ENCODE measurements at regions not wholly inside any gene's neighbourhood (a gene's known extent, or its start where the extent isn't known, plus 50 kb on each side); places are given as distances from the start of the nearest gene placed in this dataset.

DNA sequence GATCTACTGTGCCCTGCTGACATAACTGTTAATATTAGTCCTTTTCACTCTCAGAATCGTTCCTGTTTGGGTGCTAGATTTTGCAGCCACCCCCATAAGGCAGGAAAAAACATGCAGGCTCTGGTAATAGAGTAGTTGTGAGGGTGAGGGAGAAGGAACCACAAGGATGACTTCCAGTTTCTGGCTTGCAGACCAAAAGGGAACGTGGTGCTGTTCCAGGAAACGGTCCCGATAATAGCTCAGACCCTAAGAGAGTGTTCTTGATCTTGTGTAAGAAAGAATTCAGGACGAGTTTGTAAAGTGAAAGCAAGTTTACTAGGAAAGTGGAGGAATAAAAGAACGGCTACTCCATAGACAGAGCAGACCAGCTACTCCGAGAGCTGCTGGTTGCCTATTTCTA is 50.7 kb upstream of the RHOU start (continued):
- TF ChIP-seq, protein P1, sequence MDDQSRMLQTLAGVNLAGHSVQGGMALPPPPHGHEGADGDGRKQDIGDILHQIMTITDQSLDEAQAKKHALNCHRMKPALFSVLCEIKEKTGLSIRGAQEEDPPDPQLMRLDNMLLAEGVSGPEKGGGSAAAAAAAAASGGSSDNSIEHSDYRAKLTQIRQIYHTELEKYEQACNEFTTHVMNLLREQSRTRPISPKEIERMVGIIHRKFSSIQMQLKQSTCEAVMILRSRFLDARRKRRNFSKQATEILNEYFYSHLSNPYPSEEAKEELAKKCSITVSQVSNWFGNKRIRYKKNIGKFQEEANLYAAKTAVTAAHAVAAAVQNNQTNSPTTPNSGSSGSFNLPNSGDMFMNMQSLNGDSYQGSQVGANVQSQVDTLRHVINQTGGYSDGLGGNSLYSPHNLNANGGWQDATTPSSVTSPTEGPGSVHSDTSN (IDR thresholded peaks at IDR 0.05): no peak
- TF ChIP-seq CHD2 (IDR thresholded peaks at IDR 0.05; ENCODE audit: low read length, partially characterized antibody): no peak

DNA sequence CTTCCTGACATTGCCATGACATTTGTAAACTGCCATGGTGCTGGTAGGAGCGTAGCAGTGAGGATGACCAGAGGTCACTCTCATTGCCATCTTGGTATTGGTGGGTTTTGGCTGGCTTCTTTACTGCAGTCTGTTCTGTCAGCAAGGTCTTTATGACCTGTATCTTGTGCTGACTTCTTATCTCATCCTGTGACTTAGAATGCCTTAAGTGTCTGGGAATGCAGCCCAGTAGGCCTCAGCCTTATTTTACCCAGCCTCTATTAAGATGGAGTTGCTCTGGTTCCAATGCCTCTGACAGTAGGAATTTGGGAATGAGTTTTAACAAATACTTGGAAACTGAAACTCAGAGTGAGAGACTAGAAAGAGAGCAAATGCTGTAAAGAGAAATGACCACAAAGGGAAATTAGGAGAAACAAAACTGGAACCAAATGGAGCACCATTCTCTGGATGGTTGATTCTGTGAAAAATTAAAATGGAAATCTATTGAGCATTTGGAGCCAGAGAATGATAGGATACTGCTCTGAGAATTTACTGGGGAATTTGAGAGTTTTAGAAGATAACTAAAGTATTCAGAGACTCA is 50.1 kb upstream of the RHOU start:
- Histone ChIP-seq H3K4me3 (ENCODE audit: low read depth in 2 of 2, low read length in 1 of 2) (no peak overlapping the region), H3K4me2 (no peak overlapping the region), H2AFZ (ENCODE audit: low read depth) (no peak overlapping the region), H3K9me2 (no peaks in the 10 kb centered on the region), H3K79me2 (ENCODE audit: insufficient read depth) (no peaks in the 10 kb centered on the region), H3K27me3 (ENCODE audit: insufficient read depth) (no peaks in the 10 kb centered on the region), H4K20me1 (ENCODE audit: insufficient read depth) (no peaks in the 10 kb centered on the region), H3K36me3 (replicated peaks in 1 of 2; ENCODE audit: control insufficient read depth in 1 of 2, insufficient read depth in 2 of 2, low read length in 1 of 2) (no peaks in the 10 kb centered on the region), H3K27ac (ENCODE audit: low read depth in 2 of 2, low read length in 1 of 2) (no peak overlapping the region), H3K9me3 (no peaks in the 10 kb centered on the region), H3F3A (replicated peaks; ENCODE audit: insufficient read depth) (no peaks in the 10 kb centered on the region), H3K4me1 (ENCODE audit: control insufficient read depth in 1 of 2, insufficient read depth in 2 of 2, low read depth in 1 of 2, low read length in 1 of 2) (no peaks in the 10 kb centered on the region), H3K9ac (no peak overlapping the region)
- DNase-seq: no peak
- ChIA-PET CTCF (interaction anchor here (0.9 to 1.1 kb wide), 2 partner anchors 9 to 570 kb away, joined by 3 read pairs; no protein-coding TSS in a partner anchor), POLR2A (no interaction called here)
- WGBS (ENCODE audit: low lambda C conversion rate): 82% methylated on average over 1 of the region's 1 CpG
- TF ChIP-seq, protein P2, sequence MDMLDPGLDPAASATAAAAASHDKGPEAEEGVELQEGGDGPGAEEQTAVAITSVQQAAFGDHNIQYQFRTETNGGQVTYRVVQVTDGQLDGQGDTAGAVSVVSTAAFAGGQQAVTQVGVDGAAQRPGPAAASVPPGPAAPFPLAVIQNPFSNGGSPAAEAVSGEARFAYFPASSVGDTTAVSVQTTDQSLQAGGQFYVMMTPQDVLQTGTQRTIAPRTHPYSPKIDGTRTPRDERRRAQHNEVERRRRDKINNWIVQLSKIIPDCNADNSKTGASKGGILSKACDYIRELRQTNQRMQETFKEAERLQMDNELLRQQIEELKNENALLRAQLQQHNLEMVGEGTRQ (IDR thresholded peaks at IDR 0.05; ENCODE audit: borderline replicate concordance, low read depth, low read length): no peak
- TF ChIP-seq TEAD4 (IDR thresholded peaks at IDR 0.05; ENCODE audit: borderline replicate concordance, insufficient read depth) (no peak), NFIC (IDR thresholded peaks at IDR 0.05; ENCODE audit: borderline replicate concordance) (no peak), FOXJ3 (CRISPR knock-in tag; IDR thresholded peaks at IDR 0.05) (no peak), TAF1 (IDR thresholded peaks at IDR 0.05; ENCODE audit: borderline replicate concordance, low read depth, low read length) (no peak), POLR2AphosphoS5 (IDR thresholded peaks at IDR 0.05; ENCODE audit: low read depth, low read length) (no peak), MEF2A (IDR thresholded peaks at IDR 0.05; ENCODE audit: borderline replicate concordance, low read depth) (no peak), MXI1 (IDR thresholded peaks at IDR 0.05; ENCODE audit: low read depth, low read length) (no peak)

Small RNA genes lying in the stretch of these regions (small RNA-seq; reads per million reads assigned to genes)
- 0 to 1.0 (median 0) reads per million in 7 experiments for gene RF00432
- gene RNA5S10: 0 reads per million in 7 experiments
- gene RNA5S11: 0 reads per million in 7 experiments
- gene RNA5S12: 0 reads per million in 7 experiments
- gene RNA5S13: 0 reads per million in 7 experiments
- 0 reads per million in 7 experiments for gene RNA5S14
- gene RNA5S15: 0 reads per million in 7 experiments
- gene RNA5S16: 0 reads per million in 7 experiments
- 0 reads per million in 7 experiments for gene RNA5S17
- 0 reads per million in 7 experiments for gene RNA5S2
- 0 reads per million in 7 experiments for gene RNA5S3
- 0 reads per million in 7 experiments for gene RNA5S4
- 0 reads per million in 7 experiments for gene RNA5S5
- 0 reads per million in 7 experiments for gene RNA5S6
- 0 reads per million in 7 experiments for gene RNA5S7
- 0 reads per million in 7 experiments for gene RNA5S8
- gene RNA5S9: 0 reads per million in 7 experiments
- gene RNA5SP18: 0 to 0.06 (median 0) reads per million in 7 experiments

Measured in SK-N-SH (cell line).